GM19395 (cell line): ENCODE measurements at regions not wholly inside any gene's neighbourhood (a gene's known extent, or its start where the extent isn't known, plus 50 kb on each side); places are given as distances from the start of the nearest gene placed in this dataset.

Source experiments
- ATAC-seq: cut with Tn5 transposase; IDR thresholded peaks from one replicate; pipeline ENCODE4 v1.9.1; 2021; ENCODE audit warnings: mild to moderate bottlenecking, moderate library complexity; ENCODE audit not compliant: unreplicated experiment

- no peak for ATAC-seq
Measured at GRCh38 chr11:109998921-109999320, 94.3 kb upstream of the ZC3H12C start.

- ATAC-seq: peak; percentile 96
Measured at GRCh38 chr11:110000031-110000502, 93.1 kb upstream of the ZC3H12C start.

- no peak for ATAC-seq
Measured at GRCh38 chr11:110000850-110001249, 92.3 kb upstream of the ZC3H12C start.

GRCh38 chr11:110003426-110003825 is 89.8 kb upstream of the ZC3H12C start:
- ATAC-seq: no peak

- ATAC-seq: no peak
Measured at GRCh38 chr11:110011595-110011994, 81.6 kb upstream of the ZC3H12C start.

- ATAC-seq: no peak
Measured at GRCh38 chr11:110015695-110016094, 77.5 kb upstream of the ZC3H12C start.

- no peak for ATAC-seq
Measured at GRCh38 chr11:110019675-110020074, 73.5 kb upstream of the ZC3H12C start.

GRCh38 chr11:110022548-110022947 is 70.6 kb upstream of the ZC3H12C start:
- ATAC-seq: no peak

GRCh38 chr11:110023711-110024110 is 69.5 kb upstream of the ZC3H12C start:
- ATAC-seq: no peak

GRCh38 chr11:110026858-110027626 is 66.2 kb upstream of the ZC3H12C start:
- peak; percentile 94 for ATAC-seq

- ATAC-seq: peak; percentile 41
Measured at GRCh38 chr11:110027627-110028371, 65.4 kb upstream of the ZC3H12C start.

GRCh38 chr11:110028921-110029320 is 64.3 kb upstream of the ZC3H12C start:
- ATAC-seq: no peak

- no peak for ATAC-seq
Measured at GRCh38 chr11:110029714-110030113, 63.5 kb upstream of the ZC3H12C start.

GRCh38 chr11:110031171-110031570 is 62.0 kb upstream of the ZC3H12C start:
- ATAC-seq: no peak

GRCh38 chr11:110032259-110032658 is 60.9 kb upstream of the ZC3H12C start:
- no peak for ATAC-seq

- no peak for ATAC-seq
Measured at GRCh38 chr11:110032957-110033570, 60.1 kb upstream of the ZC3H12C start.

GRCh38 chr11:110034806-110035205 is 58.4 kb upstream of the ZC3H12C start:
- no peak for ATAC-seq

- ATAC-seq: no peak
Measured at GRCh38 chr11:110035357-110035756, 57.8 kb upstream of the ZC3H12C start.

- ATAC-seq: no peak
Measured at GRCh38 chr11:110038201-110038600, 55.0 kb upstream of the ZC3H12C start.
